H9 (cell line): ENCODE measurements at regions not wholly inside any gene's neighbourhood (a gene's known extent, or its start where the extent isn't known, plus 50 kb on each side); places are given as distances from the start of the nearest gene placed in this dataset.
A peak's percentile ranks its signal among the peaks of the same experiment; 100 is the strongest.

Experiments
- DNase-seq: peaks from one replicate; pipeline ENCODE4 v3.0.0-alpha.2; 2017
- H2AFZ ChIP-seq: one replicate; pipeline ENCODE4 v1.6.1; 2013; ENCODE audit warnings: mild to moderate bottlenecking, low read length, control low read depth, moderate library complexity
- H2AK5ac ChIP-seq: 2 replicates; pipeline ENCODE4 v1.6.1; 2013; ENCODE audit warnings: low read length, control low read depth, mixed read lengths; ENCODE audit not compliant: insufficient read length
- H2BK120ac ChIP-seq: one replicate; pipeline ENCODE4 v1.6.1; 2013; ENCODE audit warnings: low read depth, mild to moderate bottlenecking, low read length, control low read depth, inconsistent platforms; ENCODE audit not compliant: poor library complexity, severe bottlenecking
- H2BK12ac ChIP-seq: 2 replicates; pipeline ENCODE4 v1.6.1; 2013; ENCODE audit warnings: low read length, control low read depth, mixed read lengths, low read depth; ENCODE audit not compliant: insufficient read length
- H2BK15ac ChIP-seq: 2 replicates; pipeline ENCODE4 v1.6.1; 2013; ENCODE audit warnings: low read depth, low read length, control low read depth
- H2BK20ac ChIP-seq: one replicate; pipeline ENCODE4 v1.6.1; 2013; ENCODE audit warnings: low read depth, mild to moderate bottlenecking, low read length, control low read depth, inconsistent platforms; ENCODE audit not compliant: poor library complexity, severe bottlenecking
- H2BK5ac ChIP-seq: 2 replicates; pipeline ENCODE4 v1.6.1; 2013; ENCODE audit warnings: low read length, control low read depth, mixed read lengths; ENCODE audit not compliant: insufficient read length
- H3K14ac ChIP-seq: 2 replicates; pipeline ENCODE4 v1.6.1; 2013; ENCODE audit warnings: low read length, control low read depth; ENCODE audit not compliant: insufficient read depth
- H3K18ac ChIP-seq: 2 replicates; pipeline ENCODE4 v1.6.1; 2013; ENCODE audit warnings: low read depth, mild to moderate bottlenecking, mixed read lengths, low read length, control low read depth; ENCODE audit not compliant: insufficient read length
- H3K23ac ChIP-seq: 2 replicates; pipeline ENCODE4 v1.6.1; 2013; ENCODE audit warnings: low read length, control low read depth, mixed read lengths, low read depth; ENCODE audit not compliant: insufficient read length
- H3K23me2 ChIP-seq: 2 replicates; pipeline ENCODE4 v1.6.1; 2013; ENCODE audit warnings: low read depth, mild to moderate bottlenecking, mixed read lengths, low read length, control low read depth; ENCODE audit not compliant: insufficient read length, poor library complexity, severe bottlenecking
- H3K27ac ChIP-seq: 2 replicates; pipeline ENCODE4 v1.5.1; 2013; ENCODE audit warnings: low read length, control low read depth, mixed read lengths, low read depth; ENCODE audit not compliant: insufficient read length
- H3K27me3 ChIP-seq: 2 replicates; pipeline ENCODE4 v1.6.1; 2013; ENCODE audit warnings: low read length, control low read depth, inconsistent platforms; ENCODE audit not compliant: insufficient read depth
- H3K4ac ChIP-seq: 2 replicates; pipeline ENCODE4 v1.6.1; 2013; ENCODE audit warnings: low read depth, mild to moderate bottlenecking, control low read depth, inconsistent platforms, low read length, moderate library complexity
- H3K4me1 ChIP-seq: 2 replicates; pipeline ENCODE4 v1.6.1; 2013; ENCODE audit warnings: low read length, control low read depth, inconsistent platforms; ENCODE audit not compliant: insufficient read depth
- H3K4me2 ChIP-seq: 2 replicates; pipeline ENCODE4 v1.6.1; 2013; ENCODE audit warnings: low read length, control low read depth, mixed read lengths; ENCODE audit not compliant: insufficient read length, insufficient read depth
- H3K56ac ChIP-seq: 2 replicates; pipeline ENCODE4 v1.6.1; 2013; ENCODE audit warnings: low read depth, mild to moderate bottlenecking, mixed read lengths, low read length, control low read depth; ENCODE audit not compliant: insufficient read length
- H3K79me1 ChIP-seq: 2 replicates; pipeline ENCODE4 v1.6.1; 2013; ENCODE audit warnings: low read depth, mild to moderate bottlenecking, moderate library complexity, low read length, control low read depth, inconsistent platforms; ENCODE audit not compliant: insufficient read depth, poor library complexity, severe bottlenecking
- H3K79me2 ChIP-seq: 2 replicates; pipeline ENCODE4 v1.6.1; 2013; ENCODE audit warnings: low read length, control low read depth, inconsistent platforms; ENCODE audit not compliant: insufficient read depth
- H3K9ac ChIP-seq: 2 replicates; pipeline ENCODE4 v1.6.1; 2013; ENCODE audit warnings: low read length, control low read depth, mixed read lengths; ENCODE audit not compliant: insufficient read length; ENCODE audit errors: extremely low read depth
- H3K9me3 ChIP-seq: one replicate; pipeline ENCODE4 v1.6.1; 2013; ENCODE audit warnings: low read depth, low read length, inconsistent platforms; ENCODE audit not compliant: control insufficient read depth
- H3T11ph ChIP-seq: one replicate; pipeline ENCODE4 v1.6.1; 2013; ENCODE audit warnings: mild to moderate bottlenecking, low read length, control low read depth, inconsistent platforms
- H4K20me1 ChIP-seq: one replicate; pipeline ENCODE4 v1.6.1; 2013; ENCODE audit not compliant: control insufficient read depth, insufficient read length, insufficient read depth
- H4K5ac ChIP-seq: 2 replicates; pipeline ENCODE4 v1.6.1; 2013; ENCODE audit warnings: low read depth, mild to moderate bottlenecking, mixed read lengths, low read length, control low read depth; ENCODE audit not compliant: insufficient read length
- H4K8ac ChIP-seq: replicated peaks from 2 replicates; pipeline ENCODE4 v1.6.1; 2013; ENCODE audit warnings: low read length, control low read depth, mixed read lengths, low read depth; ENCODE audit not compliant: insufficient read length
- H4K91ac ChIP-seq: 2 replicates; pipeline ENCODE4 v1.6.1; 2013; ENCODE audit warnings: low read depth, mild to moderate bottlenecking, moderate library complexity, mixed read lengths, low read length, control low read depth; ENCODE audit not compliant: insufficient read length
- H3K27ac Mint-ChIP-seq, 3 experiments: 2 replicates in 2 of 3; 3 replicates in 1 of 3; pipeline ENCODE4 v1.8.0; 2020 to 2021; ENCODE audit warnings: mixed read lengths in 3 of 3, mild to moderate bottlenecking in 1 of 3, moderate library complexity in 1 of 3
- H3K27me3 Mint-ChIP-seq: 2 replicates; pipeline ENCODE4 v1.8.0; 2021; ENCODE audit warnings: low read depth, mild to moderate bottlenecking, moderate library complexity, mixed read lengths
- H3K36me3 Mint-ChIP-seq, 3 experiments: 2 replicates in 2 of 3; 3 replicates in 1 of 3; pipeline ENCODE4 v1.8.0; 2020 to 2021; ENCODE audit warnings: low read depth in 3 of 3, mixed read lengths in 3 of 3; ENCODE audit not compliant: insufficient read depth in 1 of 3
- H3K4me1 Mint-ChIP-seq, 2 experiments: 2 replicates each; pipeline ENCODE4 v1.8.0; 2020; ENCODE audit warnings: mixed read lengths in 2 of 2
- H3K4me3 Mint-ChIP-seq, 2 experiments: 2 replicates in 1 of 2; 3 replicates in 1 of 2; pipeline ENCODE4 v1.8.0; 2020 to 2021; ENCODE audit warnings: mild to moderate bottlenecking in 2 of 2, mixed read lengths in 2 of 2, moderate library complexity in 1 of 2
- H3K9me3 Mint-ChIP-seq, 2 experiments: 2 replicates in 1 of 2; 3 replicates in 1 of 2; pipeline ENCODE4 v1.8.0; 2020; ENCODE audit warnings: mild to moderate bottlenecking in 2 of 2, mixed read lengths in 2 of 2, moderate library complexity in 1 of 2
- CTCF ChIP-seq: fragments of 200-600 bp; sonication (generic); conservative IDR thresholded peaks from 3 replicates; pipeline ENCODE4 v1.8.0; 2021; ENCODE audit warnings: antibody characterized with exemption, mild to moderate bottlenecking

- Mint-ChIP-seq H3K4me3 (no peak overlapping the region), H3K27me3 (no peaks in the 10 kb centered on the region), H3K36me3 (no peaks in the 10 kb centered on the region), H3K27ac (peak overlapping the region in 1 of 3 experiments; percentile 40; a peak in 1 of 7 replicates), H3K9me3 (no peaks in the 10 kb centered on the region), H3K4me1 (peaks cover 3% of the 10 kb centered on the region in 2 experiments; a peak in 2 of 4 replicates)
- Histone ChIP-seq H4K20me1 (no peaks in the 10 kb centered on the region), H3K9me3 (no peaks in the 10 kb centered on the region), H3K27ac (no peak overlapping the region), H2AK5ac (no peak overlapping the region), H3K9ac (no peak overlapping the region), H3K27me3 (no peaks in the 10 kb centered on the region), H2BK20ac (no peak overlapping the region), H3K56ac (no peak overlapping the region), H3K23me2 (no peaks in the 10 kb centered on the region), H4K5ac (no peak overlapping the region), H3K23ac (no peak overlapping the region), H3K4ac (no peak overlapping the region), H3K79me1 (no peaks in the 10 kb centered on the region), H3K18ac (no peak overlapping the region), H3K79me2 (no peaks in the 10 kb centered on the region), H3K4me2 (no peak overlapping the region), H2BK12ac (no peak overlapping the region), H2BK120ac (no peak overlapping the region), H2BK15ac (no peak overlapping the region), H3K4me1 (no peaks in the 10 kb centered on the region), H4K8ac (no peak overlapping the region), H3T11ph (no peak overlapping the region), H4K91ac (no peak overlapping the region), H2AFZ (no peak overlapping the region), H2BK5ac (no peak overlapping the region), H3K14ac (no peak overlapping the region)
- no peak for TF ChIP-seq CTCF
- DNase-seq: no peak
Observed at GRCh38 chr7:18132811-18133210, 105.2 kb upstream of the PRPS1L1 start.
